ENCODE measurements at regions not wholly inside any gene's neighbourhood (a gene's known extent, or its start where the extent isn't known, plus 50 kb on each side); places are given as distances from the start of the nearest gene placed in this dataset.
A peak's percentile ranks its signal among the peaks of the same experiment; 100 is the strongest.

GRCh38 chr1:80520949-80521348 lies 1279.8 kb upstream of the ADGRL2 start:
- 92% methylated on average over 1 of the region's 1 CpG; no CpG with 5 or more reads in 1 of the 2 experiments for WGBS, 2 experiments (ENCODE audit: insufficient coverage in 1 of 2, insufficient read length in 1 of 2)
- H3K4me1 ChIP-seq (ENCODE audit: control insufficient read depth, insufficient read depth, low read length): no peaks in the 10 kb centered on the region
- no peak overlapping the region for H3K4me3 ChIP-seq (ENCODE audit: low read length)
- no peaks in the 10 kb centered on the region for H3K27me3 ChIP-seq (ENCODE audit: control insufficient read depth, insufficient read depth, low read length, poor library complexity, severe bottlenecking)
- H3K9me3 Mint-ChIP-seq: peaks cover 3% of the 10 kb centered on the region
- no peak overlapping the region for H3K4me3 Mint-ChIP-seq
- H3K27me3 Mint-ChIP-seq (ENCODE audit: insufficient read depth): no peaks in the 10 kb centered on the region
- H3K9ac ChIP-seq (ENCODE audit: extremely low read depth, low read length, poor library complexity, severe bottlenecking): no peak overlapping the region
- no peak for DNase-seq
- TF ChIP-seq CTCF (conservative IDR thresholded peaks at IDR 0.05): no peak
- H3K9me3 ChIP-seq (ENCODE audit: control insufficient read depth, low read length): no peaks in the 10 kb centered on the region
- no peaks in the 10 kb centered on the region for H3K36me3 ChIP-seq (ENCODE audit: control insufficient read depth, insufficient read depth, low read length)
- H3K27ac ChIP-seq (ENCODE audit: low read depth, low read length): no peak overlapping the region
- no peaks in the 10 kb centered on the region for H3K4me1 Mint-ChIP-seq
- no peaks in the 10 kb centered on the region for H3K36me3 Mint-ChIP-seq (ENCODE audit: low read depth)
- H3K27ac Mint-ChIP-seq: no peak overlapping the region

DNA sequence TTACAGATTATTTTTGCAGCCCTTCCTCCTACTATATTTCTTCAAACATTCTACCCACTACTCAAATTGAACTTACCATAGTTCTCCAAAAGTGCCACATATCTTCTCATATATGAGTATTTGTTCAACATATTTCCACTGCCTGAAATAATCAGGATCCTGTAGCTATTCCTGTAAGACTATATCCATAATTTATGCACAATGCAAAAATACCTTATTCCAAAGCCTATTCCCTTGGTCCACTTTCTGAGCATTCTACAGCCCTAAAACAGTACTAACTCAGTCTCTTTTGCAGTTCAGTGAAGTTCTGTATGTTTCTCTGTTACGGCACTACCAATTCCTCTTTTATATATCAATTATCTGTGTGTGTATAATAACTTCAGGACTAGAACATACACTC lies 1283.7 kb upstream of the ADGRL2 start:
- H3K36me3 Mint-ChIP-seq (ENCODE audit: low read depth): no peaks in the 10 kb centered on the region
- no peaks in the 10 kb centered on the region for H3K4me1 ChIP-seq (ENCODE audit: control insufficient read depth, insufficient read depth, low read length)
- H3K27ac Mint-ChIP-seq: no peak overlapping the region
- H3K9ac ChIP-seq (ENCODE audit: extremely low read depth, low read length, poor library complexity, severe bottlenecking): no peak overlapping the region
- H3K9me3 Mint-ChIP-seq: peaks cover 7% of the 10 kb centered on the region
- no peak overlapping the region for H3K4me3 Mint-ChIP-seq
- no peak overlapping the region for H3K27ac ChIP-seq (ENCODE audit: low read depth, low read length)
- no peaks in the 10 kb centered on the region for H3K27me3 ChIP-seq (ENCODE audit: control insufficient read depth, insufficient read depth, low read length, poor library complexity, severe bottlenecking)
- no peak for DNase-seq
- no peak overlapping the region for H3K4me3 ChIP-seq (ENCODE audit: low read length)
- no peaks in the 10 kb centered on the region for H3K9me3 ChIP-seq (ENCODE audit: control insufficient read depth, low read length)
- H3K4me1 Mint-ChIP-seq: no peaks in the 10 kb centered on the region
- no peak for TF ChIP-seq CTCF (conservative IDR thresholded peaks at IDR 0.05)
- no peaks in the 10 kb centered on the region for H3K27me3 Mint-ChIP-seq (ENCODE audit: insufficient read depth)
- H3K36me3 ChIP-seq (ENCODE audit: control insufficient read depth, insufficient read depth, low read length): no peaks in the 10 kb centered on the region
- WGBS, 2 experiments (ENCODE audit: insufficient coverage in 1 of 2, insufficient read length in 1 of 2): 100% methylated on average over 1 of the region's 1 CpG; no CpG with 5 or more reads in 1 of the 2 experiments

DNA sequence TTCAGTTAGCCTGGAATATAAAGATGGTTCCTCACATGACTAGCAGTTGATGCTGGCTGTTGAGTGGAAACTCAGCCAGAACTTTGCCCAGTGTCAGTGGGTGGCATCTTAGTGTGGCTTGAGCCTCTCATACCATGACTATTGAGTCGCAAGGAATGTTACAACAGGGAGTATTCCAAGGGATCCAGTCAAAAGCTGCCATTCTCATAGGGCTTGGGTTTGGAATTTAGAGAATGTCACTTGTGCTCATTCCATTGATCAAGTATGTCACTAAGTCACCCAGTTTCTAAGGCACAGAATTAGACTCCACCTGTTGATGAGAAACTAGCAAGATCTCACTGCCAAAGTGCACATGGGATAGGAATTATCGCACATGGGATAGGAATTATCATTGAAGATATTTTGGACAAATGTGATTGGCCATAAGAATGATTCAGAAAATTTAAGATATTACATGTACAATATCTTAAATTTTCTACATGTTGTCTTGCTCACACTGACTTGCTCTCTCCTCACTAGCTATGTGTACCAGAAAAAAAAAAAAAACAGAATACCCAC lies 1290.7 kb upstream of the ADGRL2 start:
- Mint-ChIP-seq H3K4me3 (no peak overlapping the region), H3K27me3 (ENCODE audit: insufficient read depth) (no peaks in the 10 kb centered on the region), H3K27ac (peak overlapping the region; percentile 74), H3K9me3 (peaks cover 4% of the 10 kb centered on the region), H3K36me3 (ENCODE audit: low read depth) (no peaks in the 10 kb centered on the region), H3K4me1 (no peaks in the 10 kb centered on the region)
- no peak overlapping the region for H3K9ac ChIP-seq (ENCODE audit: extremely low read depth, low read length, poor library complexity, severe bottlenecking)
- 40 to 99% methylated on average over 1 to 2 of the region's 2 CpGs for WGBS, 2 experiments (ENCODE audit: insufficient coverage in 1 of 2, insufficient read length in 1 of 2)
- no peaks in the 10 kb centered on the region for H3K36me3 ChIP-seq (ENCODE audit: control insufficient read depth, insufficient read depth, low read length)
- TF ChIP-seq CTCF (conservative IDR thresholded peaks at IDR 0.05): no peak
- no peak overlapping the region for H3K27ac ChIP-seq (ENCODE audit: low read depth, low read length)
- H3K9me3 ChIP-seq (ENCODE audit: control insufficient read depth, low read length): no peaks in the 10 kb centered on the region
- no peak overlapping the region for H3K4me3 ChIP-seq (ENCODE audit: low read length)
- no peaks in the 10 kb centered on the region for H3K4me1 ChIP-seq (ENCODE audit: control insufficient read depth, insufficient read depth, low read length)
- no peaks in the 10 kb centered on the region for H3K27me3 ChIP-seq (ENCODE audit: control insufficient read depth, insufficient read depth, low read length, poor library complexity, severe bottlenecking)
- peak; percentile 64 for DNase-seq

Data from endodermal cell (in vitro differentiated cells).